Naive thymus-derived CD4-positive, alpha-beta T cell (primary cell): ENCODE measurements at regions not wholly inside any gene's neighbourhood (a gene's known extent, or its start where the extent isn't known, plus 50 kb on each side); places are given as distances from the start of the nearest gene placed in this dataset.

Experiments used
- ATAC-seq: fragments of 150-1000 bp; cut with Tn5 transposase; 2 replicates; pipeline ENCODE4 v1.10.0; 2021; ENCODE audit warnings: mild to moderate bottlenecking, moderate library complexity
- CTCF ChIA-PET: fragments of 350-600 bp; sonication (Branson Sonifier 250); formaldehyde crosslinking; loops from one replicate; lab custom pipeline; 2021; ENCODE audit warnings: antibody characterized with exemption; lab: Charles Lee
- POLR2A ChIA-PET: fragments of 350-600 bp; sonication (Branson Sonifier 250); formaldehyde crosslinking; loops from one replicate; lab custom pipeline; 2021; ENCODE audit warnings: antibody characterized with exemption, inconsistent platforms; lab: Charles Lee
- DNase-seq, 9 donors: peaks; one replicate each; pipeline versions ENCODE4 v3.0.0 to v3.0.0-alpha.2; 2020 to 2022; ENCODE audit warnings: mixed read lengths in 1 of 9
- H3K27ac ChIP-seq: one replicate; pipeline ENCODE4 v1.7.0; 2013; ENCODE audit warnings: mild to moderate bottlenecking, low read depth, low read length, moderate library complexity
- H3K27me3 ChIP-seq, 2 donors: one replicate each; pipeline ENCODE4 v1.7.0; 2013; ENCODE audit warnings: low read length in 2 of 2, mild to moderate bottlenecking in 2 of 2, moderate library complexity in 2 of 2; ENCODE audit not compliant: control insufficient read depth in 2 of 2, insufficient read depth in 2 of 2
- H3K36me3 ChIP-seq, 3 experiments: 1 replicate in 2 of 3; 2 replicates in 1 of 3; pipeline ENCODE4 v1.7.0; 2013; ENCODE audit warnings: low read length in 3 of 3, mild to moderate bottlenecking in 3 of 3, moderate library complexity in 1 of 3; ENCODE audit not compliant: insufficient read depth in 3 of 3, control insufficient read depth in 2 of 3
- H3K4me1 ChIP-seq, 2 donors: one replicate each; pipeline ENCODE4 v1.7.0; 2013; ENCODE audit warnings: low read length in 2 of 2, mild to moderate bottlenecking in 2 of 2, moderate library complexity in 1 of 2; ENCODE audit not compliant: control insufficient read depth in 2 of 2, insufficient read depth in 2 of 2
- H3K4me3 ChIP-seq: 2 replicates; pipeline ENCODE4 v1.7.0; 2013; ENCODE audit warnings: mild to moderate bottlenecking, low read length
- H3K9me3 ChIP-seq, 3 experiments: 1 replicate in 2 of 3; 2 replicates in 1 of 3; pipeline ENCODE4 v1.7.0; 2013; ENCODE audit warnings: low read length in 3 of 3; ENCODE audit not compliant: control insufficient read depth in 2 of 3
- H3K27ac Mint-ChIP-seq, 9 donors: one replicate each; pipeline ENCODE4 v1.8.0; 2020 to 2022; ENCODE audit warnings: mixed read lengths in 9 of 9, mild to moderate bottlenecking in 8 of 9, moderate library complexity in 5 of 9, inconsistent platforms in 2 of 9
- H3K27me3 Mint-ChIP-seq, 5 donors: one replicate each; pipeline ENCODE4 v1.8.0; 2021 to 2022; ENCODE audit warnings: mixed read lengths in 5 of 5, mild to moderate bottlenecking in 1 of 5
- H3K36me3 Mint-ChIP-seq, 5 donors: one replicate each; pipeline ENCODE4 v1.8.0; 2020 to 2022; ENCODE audit warnings: mixed read lengths in 5 of 5, mild to moderate bottlenecking in 3 of 5, inconsistent platforms in 1 of 5
- H3K4me1 Mint-ChIP-seq, 7 donors: one replicate each; pipeline ENCODE4 v1.8.0; 2020 to 2022; ENCODE audit warnings: mixed read lengths in 7 of 7, mild to moderate bottlenecking in 3 of 7, inconsistent platforms in 1 of 7
- H3K4me3 Mint-ChIP-seq, 10 donors: one replicate each; pipeline ENCODE4 v1.8.0; 2020 to 2022; ENCODE audit warnings: mild to moderate bottlenecking in 10 of 10, mixed read lengths in 10 of 10, moderate library complexity in 6 of 10, inconsistent platforms in 2 of 10
- H3K9me3 Mint-ChIP-seq, 11 donors: one replicate each; pipeline ENCODE4 v1.8.0; 2020 to 2022; ENCODE audit warnings: mixed read lengths in 11 of 11, mild to moderate bottlenecking in 4 of 11, inconsistent platforms in 1 of 11, moderate library complexity in 1 of 11
- intact Hi-C, 2 donors: fragments of 100-400 bp; cut with micrococcal nuclease; formaldehyde crosslinking; loops; one replicate each; pipeline ENCODE4 v1.15.1; 2023

DNA sequence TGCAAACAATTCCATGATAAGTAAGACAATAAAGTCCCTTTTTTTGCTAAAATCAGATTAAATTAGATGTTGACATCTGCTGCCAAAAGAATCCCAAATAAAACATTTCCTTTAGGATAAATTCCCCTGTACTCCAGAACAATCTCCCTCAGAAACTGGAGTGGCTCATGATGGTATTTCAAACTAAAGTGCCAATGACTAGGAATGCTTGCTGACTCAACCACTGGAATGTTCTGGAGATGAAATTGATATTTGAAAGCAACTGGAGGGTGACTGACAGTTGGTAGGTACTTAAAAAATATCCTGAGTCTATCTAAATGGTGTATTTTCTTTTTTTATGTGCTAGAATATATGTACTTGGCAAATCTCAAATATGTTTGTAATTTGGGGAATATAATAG is 350.1 kb upstream of the TSHZ2 start:
- no peaks in the 10 kb centered on the region for H3K36me3 Mint-ChIP-seq
- POLR2A ChIA-PET = no interaction called here

DNA sequence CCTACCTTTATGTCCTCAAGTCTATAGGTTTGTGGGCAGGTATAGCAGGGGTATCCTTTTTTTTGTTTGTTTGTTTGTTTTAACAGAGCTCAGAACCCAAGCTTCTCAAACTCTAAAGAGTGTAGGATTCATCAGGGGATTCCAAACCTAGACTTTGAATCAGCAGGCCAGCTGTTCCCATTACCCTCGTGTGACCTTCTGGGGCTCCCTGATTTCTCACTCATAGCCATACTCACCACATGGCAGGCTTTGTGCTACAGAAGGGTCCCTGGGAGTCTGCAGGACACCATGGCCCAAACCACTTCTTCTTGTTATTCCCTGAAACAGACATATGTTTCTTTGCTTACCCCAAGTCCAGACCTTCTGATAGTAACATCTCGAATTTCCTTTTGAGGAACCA is 350.8 kb upstream of the TSHZ2 start:
- Mint-ChIP-seq H3K27ac (no peak overlapping the region), H3K27me3 (peaks cover 0 to 7% (median 0%) of the 10 kb centered on the region in 5 donors), H3K4me3 (no peak overlapping the region), H3K9me3 (no peaks in the 10 kb centered on the region), H3K4me1 (peaks cover 0 to 16% (median 4%) of the 10 kb centered on the region in 7 donors), H3K36me3 (no peaks in the 10 kb centered on the region)
- no peaks in the 10 kb centered on the region for H3K9me3 ChIP-seq
- ChIA-PET POLR2A (no interaction called here), CTCF (interaction anchor here (0.6 kb wide), 1 partner anchor 1318 kb away, joined by 3 read pairs; no protein-coding TSS in a partner anchor)
- H3K36me3 ChIP-seq = no peaks in the 10 kb centered on the region
- H3K27me3 ChIP-seq = no peaks in the 10 kb centered on the region
- no peak for DNase-seq
- intact Hi-C loops = no loop called here
- H3K4me1 ChIP-seq = no peaks in the 10 kb centered on the region
- H3K4me3 ChIP-seq = no peak overlapping the region
- ATAC-seq = no peak
- H3K27ac ChIP-seq = no peak overlapping the region

More for the DNA sequence above, 350.1 kb upstream of the TSHZ2 start:
- H3K27ac Mint-ChIP-seq = no peak overlapping the region
- no peak overlapping the region for H3K27ac ChIP-seq
- no peaks in the 10 kb centered on the region for H3K9me3 ChIP-seq
- ATAC-seq (no peak), DNase-seq (no peak)
- no peaks in the 10 kb centered on the region for H3K9me3 Mint-ChIP-seq
- intact Hi-C loops = no loop called here
- H3K4me1 Mint-ChIP-seq = peaks cover 0 to 16% (median 4%) of the 10 kb centered on the region in 7 donors
- H3K4me3 Mint-ChIP-seq = no peak overlapping the region
- H3K4me1 ChIP-seq = no peaks in the 10 kb centered on the region
- H3K36me3 ChIP-seq = no peaks in the 10 kb centered on the region
- H3K27me3 Mint-ChIP-seq = no peaks in the 10 kb centered on the region
- no peak overlapping the region for H3K4me3 ChIP-seq
- CTCF ChIA-PET = no interaction called here
- H3K27me3 ChIP-seq = no peaks in the 10 kb centered on the region

DNA sequence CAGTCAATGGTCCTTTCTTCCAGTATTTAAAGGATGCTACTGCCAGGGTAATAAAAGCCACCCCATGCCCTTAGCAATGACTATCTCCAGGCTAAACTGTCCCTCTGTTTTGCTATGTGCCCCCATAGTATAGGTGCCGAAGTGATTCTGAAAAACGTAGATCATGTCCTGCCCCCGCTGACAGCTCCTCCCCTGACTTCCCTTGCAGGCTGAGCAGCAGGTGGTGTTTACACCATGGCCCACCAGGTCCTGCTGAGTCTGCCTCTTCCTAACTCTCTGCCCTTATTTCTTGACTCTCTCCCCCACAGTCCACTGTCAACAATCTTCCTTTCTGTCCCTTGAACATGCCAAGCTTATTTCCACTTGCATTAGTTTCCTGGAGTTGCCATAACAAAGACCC is 352.5 kb upstream of the TSHZ2 start:
- intact Hi-C loops = no loop called here
- ChIA-PET CTCF (no interaction called here), POLR2A (no interaction called here)
- Histone ChIP-seq H3K27ac (no peak overlapping the region), H3K27me3 (no peaks in the 10 kb centered on the region), H3K4me3 (no peak overlapping the region), H3K36me3 (no peaks in the 10 kb centered on the region), H3K9me3 (no peaks in the 10 kb centered on the region), H3K4me1 (no peaks in the 10 kb centered on the region)
- Mint-ChIP-seq H3K36me3 (no peaks in the 10 kb centered on the region), H3K4me1 (peaks cover 0 to 17% (median 10%) of the 10 kb centered on the region in 7 donors), H3K27me3 (peaks cover 0 to 11% (median 0%) of the 10 kb centered on the region in 5 donors), H3K27ac (no peak overlapping the region), H3K9me3 (no peaks in the 10 kb centered on the region), H3K4me3 (no peak overlapping the region)
- ATAC-seq (no peak), DNase-seq (no peak)

DNA sequence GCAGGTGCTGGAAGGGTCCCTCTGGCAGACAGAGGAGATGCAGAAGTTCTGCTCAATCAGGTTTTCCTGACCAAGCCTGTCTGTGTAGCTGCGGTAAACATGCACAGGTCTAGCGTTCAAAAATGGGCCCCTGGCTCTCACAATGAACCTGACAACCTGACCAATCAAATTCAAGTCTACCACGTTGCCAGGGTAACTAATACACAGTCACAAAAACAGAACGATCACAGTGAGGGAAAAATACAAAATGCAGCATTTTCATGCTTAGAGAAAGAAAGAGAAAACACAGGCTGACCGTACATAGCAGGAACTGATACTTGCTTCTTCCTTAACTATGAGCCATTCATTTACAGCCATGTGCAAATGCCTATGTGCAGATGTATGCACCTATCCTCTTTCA is 353.1 kb upstream of the TSHZ2 start:
- Mint-ChIP-seq H3K27ac (peak overlapping the region in 2 of 9 donors; percentile 6 to 52), H3K27me3 (peaks cover 0 to 12% (median 0%) of the 10 kb centered on the region in 5 donors), H3K36me3 (no peaks in the 10 kb centered on the region), H3K4me3 (peak overlapping the region in 1 of 10 donors; percentile 5), H3K4me1 (peaks cover 0 to 17% (median 10%) of the 10 kb centered on the region in 7 donors), H3K9me3 (no peaks in the 10 kb centered on the region)
- no peak overlapping the region for H3K4me3 ChIP-seq
- intact Hi-C loops = no loop called here
- no peak overlapping the region for H3K27ac ChIP-seq
- H3K36me3 ChIP-seq = no peaks in the 10 kb centered on the region
- ChIA-PET CTCF (no interaction called here), POLR2A (no interaction called here)
- H3K27me3 ChIP-seq = no peaks in the 10 kb centered on the region
- H3K4me1 ChIP-seq = no peaks in the 10 kb centered on the region
- ATAC-seq (peak; percentile 29), DNase-seq (peak in 3 of 9 donors; percentile 6 to 15 (median 7))
- H3K9me3 ChIP-seq = no peaks in the 10 kb centered on the region

DNA sequence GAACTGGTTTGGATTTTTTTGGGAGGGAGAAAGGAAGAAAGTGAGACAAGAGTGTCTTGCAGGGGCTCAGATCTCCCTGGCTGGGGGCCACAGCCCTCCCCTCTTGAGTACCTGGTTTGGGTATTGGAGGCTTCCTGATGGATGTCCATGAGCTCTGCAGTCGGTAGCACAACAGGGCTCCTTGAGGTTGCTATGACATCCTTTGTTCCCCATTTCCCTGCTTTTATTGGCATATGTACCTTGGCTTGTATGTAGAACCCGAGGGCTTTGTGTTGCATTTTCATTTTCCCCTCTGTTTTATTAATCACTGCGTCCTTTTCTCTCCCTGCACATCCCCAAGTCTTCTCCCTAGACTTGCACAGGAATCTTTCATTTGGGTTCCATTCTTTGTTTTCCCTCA is 355.5 kb upstream of the TSHZ2 start:
- ATAC-seq (no peak), DNase-seq (no peak)
- Histone ChIP-seq H3K9me3 (no peaks in the 10 kb centered on the region), H3K27me3 (no peaks in the 10 kb centered on the region), H3K4me1 (no peaks in the 10 kb centered on the region), H3K4me3 (no peak overlapping the region), H3K27ac (no peak overlapping the region), H3K36me3 (no peaks in the 10 kb centered on the region)
- Mint-ChIP-seq H3K36me3 (peaks cover 0 to 2% (median 0%) of the 10 kb centered on the region in 5 donors), H3K4me3 (no peak overlapping the region), H3K27ac (no peak overlapping the region), H3K4me1 (peaks cover 0 to 17% (median 10%) of the 10 kb centered on the region in 7 donors), H3K9me3 (peaks cover 0 to 4% (median under 1%) of the 10 kb centered on the region in 11 donors), H3K27me3 (peaks cover 0 to 16% (median 0%) of the 10 kb centered on the region in 5 donors)
- intact Hi-C loops = no loop called here
- ChIA-PET POLR2A (no interaction called here), CTCF (no interaction called here)

DNA sequence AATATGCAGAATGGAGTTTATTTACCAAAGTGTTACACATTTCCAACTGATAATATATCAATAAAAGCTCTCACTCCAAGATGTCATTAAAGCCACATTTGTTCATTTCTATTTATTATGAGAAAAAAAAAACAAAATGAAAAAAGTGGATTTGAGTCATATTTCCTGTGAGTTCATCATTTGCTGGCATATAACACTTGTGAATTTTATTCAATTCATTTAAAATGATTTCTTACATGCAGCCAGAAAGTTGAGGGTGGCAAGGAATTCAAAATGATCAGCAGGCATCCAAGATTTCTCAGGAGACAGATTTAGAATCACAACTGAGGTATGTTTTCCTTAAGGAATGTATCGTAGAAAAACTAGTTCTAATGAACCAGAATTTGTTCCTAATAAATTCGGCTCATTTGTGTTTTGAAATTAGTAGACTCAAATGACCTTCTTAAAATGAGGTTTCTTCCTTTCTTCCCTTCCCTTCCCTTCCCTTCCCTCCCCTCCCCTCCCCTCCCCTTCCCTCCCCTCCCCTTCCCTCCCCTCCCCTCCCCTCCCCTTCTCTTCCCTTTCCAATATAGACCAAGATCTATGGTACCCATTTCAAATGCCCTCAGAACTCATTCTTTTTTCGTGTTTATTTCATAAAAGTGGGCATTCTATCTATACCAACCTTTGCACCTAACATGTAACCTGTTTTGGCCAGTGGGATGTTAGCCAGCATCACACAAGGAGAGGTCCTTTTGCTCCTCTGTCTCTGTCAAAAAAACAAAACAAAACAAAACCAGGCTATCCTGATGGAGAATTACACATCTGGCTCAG is 357.9 kb upstream of the TSHZ2 start:
- Histone ChIP-seq H3K27me3 (no peaks in the 10 kb centered on the region), H3K36me3 (no peaks in the 10 kb centered on the region), H3K4me1 (no peaks in the 10 kb centered on the region), H3K27ac (no peak overlapping the region), H3K9me3 (no peaks in the 10 kb centered on the region), H3K4me3 (no peak overlapping the region)
- no peak for ATAC-seq
- H3K27me3 Mint-ChIP-seq = peaks cover 0 to 16% (median 0%) of the 10 kb centered on the region in 5 donors
- H3K9me3 Mint-ChIP-seq = peaks cover 0 to 13% (median 3%) of the 10 kb centered on the region in 11 donors
- intact Hi-C loops = no loop called here
- H3K27ac Mint-ChIP-seq = no peak overlapping the region
- no peak for DNase-seq
- ChIA-PET CTCF (interaction anchor here (1.6 kb wide), 1 partner anchor 11 kb away, joined by 6 read pairs; no protein-coding TSS in a partner anchor), POLR2A (no interaction called here)
- H3K36me3 Mint-ChIP-seq = peaks cover 0 to 2% (median 0%) of the 10 kb centered on the region in 5 donors
- H3K4me3 Mint-ChIP-seq = no peak overlapping the region
- peaks cover 0 to 11% (median 3%) of the 10 kb centered on the region in 7 donors for H3K4me1 Mint-ChIP-seq
